ENCODE measurements at regions not wholly inside any gene's neighbourhood (a gene's known extent, or its start where the extent isn't known, plus 50 kb on each side); places are given as distances from the start of the nearest gene placed in this dataset.

- no peaks in the 10 kb centered on the region for H3K36me3 Mint-ChIP-seq (ENCODE audit: insufficient read depth, unreplicated experiment)
- TF ChIP-seq CTCF (IDR thresholded peaks at IDR 0.05; ENCODE audit: insufficient read depth in 1 of 2, low read depth in 1 of 2, low read length in 1 of 2, severe bottlenecking in 1 of 2, unreplicated experiment in 1 of 2): no peak
Measured at GRCh38 chrX:43269201-43269600, 386.9 kb upstream of the MAOA start.

GRCh38 chrX:43277879-43278278, 378.2 kb upstream of the MAOA start:
- H3K36me3 ChIP-seq (ENCODE audit: control insufficient read depth, insufficient read depth, low read length): no peaks in the 10 kb centered on the region
- H3K9me3 Mint-ChIP-seq (ENCODE audit: unreplicated experiment): peaks cover 7% of the 10 kb centered on the region
- H3K9me3 ChIP-seq: 0 out of 2 replicates have a peak, but pooled peaks cover 3% of the 10 kb centered on the region
- no peak overlapping the region for H3K4me3 Mint-ChIP-seq (ENCODE audit: unreplicated experiment)
- H3K27me3 Mint-ChIP-seq (ENCODE audit: insufficient read depth, unreplicated experiment): no peaks in the 10 kb centered on the region
- BruUV-seq (replicated peaks): no TSS peak
- CTCF ChIA-PET: no interaction called here
- H3K36me3 Mint-ChIP-seq (ENCODE audit: insufficient read depth, unreplicated experiment): no peaks in the 10 kb centered on the region
- intact Hi-C loops (cut with micrococcal nuclease; ENCODE audit: unreplicated experiment): no loop called here
- no peak for DNase-seq
- no peaks in the 10 kb centered on the region for H3K4me1 Mint-ChIP-seq (ENCODE audit: low read depth, unreplicated experiment)
- no peaks in the 10 kb centered on the region for H3K27me3 ChIP-seq (replicated peaks; ENCODE audit: control insufficient read depth, insufficient read depth, low read length)
- H3K4me1 ChIP-seq: no peaks in the 10 kb centered on the region
- H3K4me3 ChIP-seq (ENCODE audit: low read depth, low read length): no peak overlapping the region
- POLR2A ChIA-PET: no interaction called here
- H3K27ac Mint-ChIP-seq (ENCODE audit: unreplicated experiment): no peak overlapping the region
- TF ChIP-seq CTCF (IDR thresholded peaks at IDR 0.05; ENCODE audit: insufficient read depth in 1 of 2, low read depth in 1 of 2, low read length in 1 of 2, severe bottlenecking in 1 of 2, unreplicated experiment in 1 of 2): no peak

More at GRCh38 chrX:43269201-43269600, 386.9 kb upstream of the MAOA start:
- no peaks in the 10 kb centered on the region for H3K36me3 ChIP-seq (ENCODE audit: control insufficient read depth, insufficient read depth, low read length)
- no peak for DNase-seq
- ChIA-PET CTCF (no interaction called here), POLR2A (no interaction called here)
- Mint-ChIP-seq H3K4me1 (ENCODE audit: low read depth, unreplicated experiment) (no peaks in the 10 kb centered on the region), H3K27ac (ENCODE audit: unreplicated experiment) (no peak overlapping the region), H3K27me3 (ENCODE audit: insufficient read depth, unreplicated experiment) (no peaks in the 10 kb centered on the region), H3K4me3 (ENCODE audit: unreplicated experiment) (no peak overlapping the region), H3K9me3 (ENCODE audit: unreplicated experiment) (no peaks in the 10 kb centered on the region)
- no peaks in the 10 kb centered on the region for H3K4me1 ChIP-seq
- H3K9me3 ChIP-seq: no peaks in the 10 kb centered on the region
- no TSS peak for BruUV-seq (replicated peaks)
- intact Hi-C loops (cut with micrococcal nuclease; ENCODE audit: unreplicated experiment): no loop called here
- no peak overlapping the region for H3K4me3 ChIP-seq (ENCODE audit: low read depth, low read length)
- H3K27me3 ChIP-seq (replicated peaks; ENCODE audit: control insufficient read depth, insufficient read depth, low read length): no peaks in the 10 kb centered on the region

GRCh38 chrX:43278440-43278839, 377.7 kb upstream of the MAOA start:
- ChIA-PET POLR2A (no interaction called here), CTCF (no interaction called here)
- DNase-seq: no peak
- H3K27me3 Mint-ChIP-seq (ENCODE audit: insufficient read depth, unreplicated experiment): no peaks in the 10 kb centered on the region
- Histone ChIP-seq H3K9me3 (0 out of 2 replicates have a peak, but pooled peaks cover 3% of the 10 kb centered on the region), H3K36me3 (ENCODE audit: control insufficient read depth, insufficient read depth, low read length) (no peaks in the 10 kb centered on the region), H3K4me1 (no peaks in the 10 kb centered on the region), H3K27me3 (replicated peaks; ENCODE audit: control insufficient read depth, insufficient read depth, low read length) (no peaks in the 10 kb centered on the region), H3K4me3 (ENCODE audit: low read depth, low read length) (no peak overlapping the region)
- intact Hi-C loops (cut with micrococcal nuclease; ENCODE audit: unreplicated experiment): no loop called here
- BruUV-seq (replicated peaks): no TSS peak
- H3K4me3 Mint-ChIP-seq (ENCODE audit: unreplicated experiment): no peak overlapping the region
- H3K36me3 Mint-ChIP-seq (ENCODE audit: insufficient read depth, unreplicated experiment): no peaks in the 10 kb centered on the region
- H3K9me3 Mint-ChIP-seq (ENCODE audit: unreplicated experiment): peaks cover 7% of the 10 kb centered on the region
- H3K4me1 Mint-ChIP-seq (ENCODE audit: low read depth, unreplicated experiment): no peaks in the 10 kb centered on the region
- no peak overlapping the region for H3K27ac Mint-ChIP-seq (ENCODE audit: unreplicated experiment)
- no peak for TF ChIP-seq CTCF (IDR thresholded peaks at IDR 0.05; ENCODE audit: insufficient read depth in 1 of 2, low read depth in 1 of 2, low read length in 1 of 2, severe bottlenecking in 1 of 2, unreplicated experiment in 1 of 2)

All from Caco-2 (cell line).